ENCODE measurements at regions not wholly inside any gene's neighbourhood (a gene's known extent, or its start where the extent isn't known, plus 50 kb on each side); places are given as distances from the start of the nearest gene placed in this dataset.

DNA sequence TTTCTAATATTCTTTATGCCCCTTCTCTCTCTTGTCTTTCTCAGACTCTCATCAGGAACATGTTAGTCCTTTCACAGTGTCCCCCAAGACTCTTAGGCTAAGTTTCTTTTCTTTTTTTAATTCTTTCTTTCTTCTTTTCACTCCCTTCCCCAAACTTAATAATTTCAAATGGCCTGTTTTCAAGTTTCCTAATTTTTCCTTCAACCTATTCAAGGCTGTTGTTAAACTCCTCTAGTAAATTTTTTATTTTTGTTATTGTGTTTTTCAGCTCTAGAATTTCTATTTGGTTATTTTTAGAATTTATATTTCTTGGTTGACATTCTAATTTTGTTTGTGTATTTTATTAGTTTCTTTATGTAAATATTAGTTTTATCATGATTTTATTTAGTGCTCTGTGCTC is 236.6 kb upstream of the GYPC start:
- intact Hi-C loops (cut with micrococcal nuclease): no loop called here
- H3K36me3 Mint-ChIP-seq (ENCODE audit: low read depth): no peaks in the 10 kb centered on the region
- H3K27ac Mint-ChIP-seq: no peak overlapping the region
- H3K4me1 Mint-ChIP-seq (ENCODE audit: low read depth): no peaks in the 10 kb centered on the region
- H3K9me3 Mint-ChIP-seq: peaks cover 26% of the 10 kb centered on the region
- no peaks in the 10 kb centered on the region for H3K27me3 Mint-ChIP-seq
- H3K4me3 Mint-ChIP-seq: no peak overlapping the region

GRCh38 chr2:126425943-126426342 is 230.0 kb upstream of the GYPC start:
- Mint-ChIP-seq H3K9me3 (peaks cover 5% of the 10 kb centered on the region), H3K27me3 (no peaks in the 10 kb centered on the region), H3K36me3 (ENCODE audit: low read depth) (no peaks in the 10 kb centered on the region), H3K4me3 (no peak overlapping the region), H3K4me1 (ENCODE audit: low read depth) (no peaks in the 10 kb centered on the region), H3K27ac (no peak overlapping the region)
- intact Hi-C loops (cut with micrococcal nuclease): no loop called here

- Mint-ChIP-seq H3K4me1 (ENCODE audit: low read depth) (no peaks in the 10 kb centered on the region), H3K4me3 (no peak overlapping the region), H3K27me3 (no peaks in the 10 kb centered on the region), H3K36me3 (ENCODE audit: low read depth) (no peaks in the 10 kb centered on the region), H3K27ac (no peak overlapping the region), H3K9me3 (no peaks in the 10 kb centered on the region)
- intact Hi-C loops (cut with micrococcal nuclease): no loop called here
These were observed 226.9 kb upstream of the GYPC start for GRCh38 chr2:126429103-126429502.

DNA sequence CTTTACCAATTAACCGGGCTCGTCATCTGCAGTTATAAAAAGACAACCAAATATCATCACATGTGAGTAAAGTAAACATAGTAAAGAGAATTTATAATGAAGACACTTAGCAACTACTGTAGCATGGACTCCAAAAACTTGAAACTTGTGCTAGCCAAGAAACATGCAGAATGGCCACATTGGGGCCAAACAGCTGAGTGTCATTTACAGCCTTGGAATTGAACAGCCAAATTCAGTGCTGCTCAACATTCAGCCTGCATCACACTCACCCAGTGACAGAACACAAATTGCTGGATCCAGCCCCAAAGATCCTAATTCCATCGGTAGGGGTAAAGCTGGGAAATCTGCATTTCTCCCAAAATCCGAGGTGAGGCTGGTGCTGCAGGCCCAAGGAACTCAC is 224.8 kb upstream of the GYPC start:
- H3K4me1 Mint-ChIP-seq (ENCODE audit: low read depth): peaks cover 5% of the 10 kb centered on the region
- H3K27ac Mint-ChIP-seq: no peak overlapping the region
- no peaks in the 10 kb centered on the region for H3K9me3 Mint-ChIP-seq
- H3K27me3 Mint-ChIP-seq: no peaks in the 10 kb centered on the region
- no peak overlapping the region for H3K4me3 Mint-ChIP-seq
- intact Hi-C loops (cut with micrococcal nuclease): no loop called here
- H3K36me3 Mint-ChIP-seq (ENCODE audit: low read depth): no peaks in the 10 kb centered on the region

GRCh38 chr2:126436411-126436810 is 219.5 kb upstream of the GYPC start:
- H3K9me3 Mint-ChIP-seq: no peaks in the 10 kb centered on the region
- H3K27me3 Mint-ChIP-seq: no peaks in the 10 kb centered on the region
- intact Hi-C loops (cut with micrococcal nuclease): no loop called here
- H3K36me3 Mint-ChIP-seq (ENCODE audit: low read depth): no peaks in the 10 kb centered on the region
- H3K4me1 Mint-ChIP-seq (ENCODE audit: low read depth): peaks cover 5% of the 10 kb centered on the region
- H3K4me3 Mint-ChIP-seq: no peak overlapping the region
- no peak overlapping the region for H3K27ac Mint-ChIP-seq

- no peaks in the 10 kb centered on the region for H3K27me3 Mint-ChIP-seq
- intact Hi-C loops (cut with micrococcal nuclease): no loop called here
- H3K4me1 Mint-ChIP-seq (ENCODE audit: low read depth): peaks cover 5% of the 10 kb centered on the region
- H3K36me3 Mint-ChIP-seq (ENCODE audit: low read depth): no peaks in the 10 kb centered on the region
- H3K4me3 Mint-ChIP-seq: no peak overlapping the region
- H3K9me3 Mint-ChIP-seq: no peaks in the 10 kb centered on the region
- no peak overlapping the region for H3K27ac Mint-ChIP-seq
These were observed 218.9 kb upstream of the GYPC start for GRCh38 chr2:126437016-126437415.

GRCh38 chr2:126444512-126444911 is 211.4 kb upstream of the GYPC start:
- no peak overlapping the region for H3K27ac Mint-ChIP-seq
- no peaks in the 10 kb centered on the region for H3K9me3 Mint-ChIP-seq
- H3K36me3 Mint-ChIP-seq (ENCODE audit: low read depth): no peaks in the 10 kb centered on the region
- intact Hi-C loops (cut with micrococcal nuclease): no loop called here
- no peak overlapping the region for H3K4me3 Mint-ChIP-seq
- no peaks in the 10 kb centered on the region for H3K4me1 Mint-ChIP-seq (ENCODE audit: low read depth)
- peaks cover 2% of the 10 kb centered on the region for H3K27me3 Mint-ChIP-seq

- intact Hi-C loops (cut with micrococcal nuclease): no loop called here
- no peaks in the 10 kb centered on the region for H3K4me1 Mint-ChIP-seq (ENCODE audit: low read depth)
- no peak overlapping the region for H3K4me3 Mint-ChIP-seq
- H3K27me3 Mint-ChIP-seq: peaks cover 2% of the 10 kb centered on the region
- no peaks in the 10 kb centered on the region for H3K9me3 Mint-ChIP-seq
- H3K36me3 Mint-ChIP-seq (ENCODE audit: low read depth): no peaks in the 10 kb centered on the region
- H3K27ac Mint-ChIP-seq: no peak overlapping the region
These were observed 209.8 kb upstream of the GYPC start for GRCh38 chr2:126446106-126446695.

DNA sequence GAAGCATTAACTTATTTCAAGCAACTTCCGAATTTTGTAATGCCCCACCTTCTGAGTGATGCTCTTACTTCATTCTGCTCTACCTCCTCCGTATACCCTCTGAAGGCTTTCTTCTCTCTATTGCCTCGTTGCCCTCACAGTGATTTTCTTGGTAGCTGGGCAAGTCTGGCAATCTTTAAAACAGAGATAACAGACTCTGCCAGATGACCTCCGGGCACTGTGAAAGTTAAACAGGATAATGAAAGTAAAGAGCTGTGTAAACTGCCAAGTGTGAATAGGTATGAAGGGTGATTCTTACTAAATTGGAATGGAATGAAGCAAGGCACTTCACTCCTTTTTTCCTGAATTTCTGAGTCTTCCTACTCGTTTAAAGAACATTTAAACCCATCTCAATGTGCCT is 207.3 kb upstream of the GYPC start:
- no peaks in the 10 kb centered on the region for H3K9me3 Mint-ChIP-seq
- no peaks in the 10 kb centered on the region for H3K27me3 Mint-ChIP-seq
- H3K36me3 Mint-ChIP-seq (ENCODE audit: low read depth): no peaks in the 10 kb centered on the region
- no peak overlapping the region for H3K4me3 Mint-ChIP-seq
- intact Hi-C loops (cut with micrococcal nuclease): no loop called here
- H3K27ac Mint-ChIP-seq: no peak overlapping the region
- H3K4me1 Mint-ChIP-seq (ENCODE audit: low read depth): no peaks in the 10 kb centered on the region

DNA sequence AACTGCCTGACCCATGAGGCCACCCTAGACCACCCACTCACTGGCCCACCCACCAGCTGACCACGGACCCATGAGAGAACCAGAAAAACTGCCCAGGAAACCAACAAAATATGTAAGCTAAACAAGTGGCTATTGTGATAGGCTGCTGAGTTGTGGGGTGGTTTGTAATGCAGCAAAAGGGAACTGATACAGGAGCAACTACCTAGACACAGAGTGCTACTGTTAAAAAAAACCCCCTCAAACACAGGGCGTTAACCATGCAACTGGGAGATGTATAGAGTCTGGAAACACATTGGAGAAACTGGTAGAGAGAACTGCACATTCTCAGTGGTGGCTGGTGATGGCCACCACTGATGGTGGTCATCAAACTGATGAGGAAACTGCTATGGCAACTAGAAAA is 206.3 kb upstream of the GYPC start:
- Mint-ChIP-seq H3K27ac (no peak overlapping the region), H3K27me3 (no peaks in the 10 kb centered on the region), H3K4me3 (no peak overlapping the region), H3K4me1 (ENCODE audit: low read depth) (no peaks in the 10 kb centered on the region), H3K9me3 (peaks cover 7% of the 10 kb centered on the region), H3K36me3 (ENCODE audit: low read depth) (no peaks in the 10 kb centered on the region)
- intact Hi-C loops (cut with micrococcal nuclease): no loop called here

DNA sequence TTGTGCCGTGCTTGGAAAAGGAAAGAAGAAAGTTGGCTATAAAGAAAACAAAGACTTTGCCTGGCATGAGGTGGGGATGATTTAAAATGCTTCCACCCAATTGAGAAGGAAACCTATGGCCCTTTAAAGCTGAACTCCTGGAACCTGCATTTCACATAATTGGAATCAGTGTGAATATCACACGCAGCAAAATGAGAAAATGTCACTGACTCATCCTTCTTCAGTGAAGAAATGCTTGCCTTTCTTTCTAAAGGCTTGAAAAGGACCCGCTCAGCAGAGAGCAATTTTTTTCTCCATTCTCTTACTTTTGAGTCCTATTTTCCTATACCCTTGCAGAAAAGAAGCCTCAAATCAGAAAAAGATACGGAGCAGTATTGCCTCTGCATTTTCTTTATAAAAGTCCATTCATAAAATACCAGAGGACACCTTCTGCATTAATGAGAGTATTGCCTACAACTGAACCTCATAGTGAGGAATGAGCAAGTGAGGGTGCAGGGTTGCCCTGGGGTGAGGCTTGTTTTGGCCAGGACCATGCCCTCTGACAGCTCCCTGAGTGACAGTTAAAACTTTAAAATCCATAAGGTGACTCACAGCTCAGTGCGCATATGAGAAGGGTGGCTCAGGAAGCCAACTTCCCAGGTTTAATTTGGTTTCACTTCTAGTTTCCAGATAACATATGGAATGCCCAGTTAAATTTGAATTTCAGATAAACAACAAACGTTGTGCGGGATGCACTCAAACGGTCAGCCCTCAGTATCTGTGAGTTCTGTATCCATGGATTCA is 191.9 kb upstream of the GYPC start:
- no peaks in the 10 kb centered on the region for H3K36me3 Mint-ChIP-seq (ENCODE audit: low read depth)
- H3K9me3 Mint-ChIP-seq: no peaks in the 10 kb centered on the region
- intact Hi-C loops (cut with micrococcal nuclease): no loop called here
- H3K4me3 Mint-ChIP-seq: no peak overlapping the region
- no peaks in the 10 kb centered on the region for H3K27me3 Mint-ChIP-seq
- H3K4me1 Mint-ChIP-seq (ENCODE audit: low read depth): no peaks in the 10 kb centered on the region
- no peak overlapping the region for H3K27ac Mint-ChIP-seq

- no peaks in the 10 kb centered on the region for H3K27me3 Mint-ChIP-seq
- H3K4me1 Mint-ChIP-seq (ENCODE audit: low read depth): no peaks in the 10 kb centered on the region
- no peaks in the 10 kb centered on the region for H3K9me3 Mint-ChIP-seq
- H3K4me3 Mint-ChIP-seq: no peak overlapping the region
- no peaks in the 10 kb centered on the region for H3K36me3 Mint-ChIP-seq (ENCODE audit: low read depth)
- intact Hi-C loops (cut with micrococcal nuclease): no loop called here
- H3K27ac Mint-ChIP-seq: no peak overlapping the region
These were observed 188.4 kb upstream of the GYPC start for GRCh38 chr2:126467367-126468054.

DNA sequence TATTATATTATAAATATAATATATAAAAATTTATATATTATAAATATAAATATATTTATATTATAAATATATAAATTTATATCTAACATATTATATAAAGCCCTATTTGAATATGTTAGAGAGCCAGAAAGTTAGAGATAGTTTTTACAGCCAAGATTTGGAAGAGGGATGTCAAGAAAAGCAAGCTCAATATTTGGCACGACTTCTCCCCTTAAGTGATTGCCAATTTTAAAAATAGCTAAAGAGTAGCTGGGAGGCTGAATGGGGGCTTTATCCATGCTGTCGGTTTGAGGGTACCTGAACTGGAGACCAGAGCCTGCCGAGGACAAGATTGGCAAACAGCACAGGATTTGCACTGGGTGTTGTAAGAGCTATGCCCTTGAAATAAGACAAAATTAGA is 180.9 kb upstream of the GYPC start:
- Mint-ChIP-seq H3K36me3 (ENCODE audit: low read depth) (no peaks in the 10 kb centered on the region), H3K9me3 (no peaks in the 10 kb centered on the region), H3K27me3 (no peaks in the 10 kb centered on the region), H3K4me1 (ENCODE audit: low read depth) (no peaks in the 10 kb centered on the region), H3K4me3 (no peak overlapping the region), H3K27ac (no peak overlapping the region)
- intact Hi-C loops (cut with micrococcal nuclease): no loop called here

- Mint-ChIP-seq H3K27me3 (no peaks in the 10 kb centered on the region), H3K9me3 (no peaks in the 10 kb centered on the region), H3K36me3 (ENCODE audit: low read depth) (no peaks in the 10 kb centered on the region), H3K4me3 (no peak overlapping the region), H3K4me1 (ENCODE audit: low read depth) (no peaks in the 10 kb centered on the region), H3K27ac (no peak overlapping the region)
- intact Hi-C loops (cut with micrococcal nuclease): no loop called here
These were observed 179.3 kb upstream of the GYPC start for GRCh38 chr2:126476691-126477090.
